ENCODE measurements at regions not wholly inside any gene's neighbourhood (a gene's known extent, or its start where the extent isn't known, plus 50 kb on each side); places are given as distances from the start of the nearest gene placed in this dataset.

- no peak overlapping the region for H2BK12ac ChIP-seq (ENCODE audit: low read depth, low read length)
- no peak overlapping the region for H3K56ac ChIP-seq (replicated peaks; ENCODE audit: insufficient read length, low read depth, low read length)
- no peak overlapping the region for H2BK120ac ChIP-seq (replicated peaks; ENCODE audit: low read depth, low read length)
- WGBS, 2 experiments (ENCODE audit: extremely low coverage in 1 of 2, insufficient coverage in 1 of 2, insufficient read length in 1 of 2, insufficient replicate concordance in 2 of 2, low coverage in 1 of 2, low lambda C conversion rate in 2 of 2, missing lambda C conversion rate in 1 of 2): 71% methylated on average over 1 of the region's 1 CpG; no CpG with 5 or more reads in 1 of the 2 experiments
- H2BK20ac ChIP-seq (ENCODE audit: low read length): no peak overlapping the region
- no peak overlapping the region for H2BK5ac ChIP-seq (ENCODE audit: low read depth, low read length)
- no peak overlapping the region for H2AK5ac ChIP-seq (ENCODE audit: low read depth, low read length)
- no peaks in the 10 kb centered on the region for H3K79me2 ChIP-seq (ENCODE audit: control insufficient read depth in 1 of 2, insufficient read depth in 2 of 2, low read length in 2 of 2)
- no peak overlapping the region for H4K8ac ChIP-seq (ENCODE audit: extremely low read depth, insufficient read depth, low read length)
- H3K4me2 ChIP-seq (ENCODE audit: insufficient read depth in 1 of 2, low read depth in 2 of 2, low read length in 2 of 2): no peak overlapping the region
- FAIRE-seq (no peak), DNase-seq (ENCODE audit: low read depth in 1 of 2, low spot score in 2 of 2) (no peak)
- H3K9ac ChIP-seq (replicated peaks in 1 of 4; ENCODE audit: extremely low read depth in 1 of 4, low read depth in 3 of 4, low read length in 3 of 4): no peak overlapping the region
- H3K9me3 ChIP-seq (ENCODE audit: insufficient read depth in 2 of 2, low read depth in 1 of 2, low read length in 1 of 2): no peaks in the 10 kb centered on the region
- H4K20me1 ChIP-seq (replicated peaks in 1 of 2; ENCODE audit: control insufficient read depth in 1 of 2, insufficient read depth in 2 of 2, low read length in 2 of 2): no peaks in the 10 kb centered on the region
- no peak overlapping the region for H3K27ac ChIP-seq (ENCODE audit: low read depth, low read length)
- no peaks in the 10 kb centered on the region for H3K36me3 ChIP-seq (ENCODE audit: control insufficient read depth in 2 of 4, insufficient read depth in 4 of 4, low read length in 3 of 4)
- no peak overlapping the region for H3K14ac ChIP-seq (ENCODE audit: insufficient read length)
- H2BK15ac ChIP-seq (ENCODE audit: low read length): no peak overlapping the region
- no peaks in the 10 kb centered on the region for H3K4me1 ChIP-seq (replicated peaks in 1 of 4; ENCODE audit: control insufficient read depth in 3 of 4, insufficient read depth in 4 of 4, low read length in 3 of 4)
- H4K91ac ChIP-seq (replicated peaks; ENCODE audit: insufficient read length, low read length): no peak overlapping the region
- H3K79me1 ChIP-seq (ENCODE audit: low read depth, low read length): no peaks in the 10 kb centered on the region
- no peak overlapping the region for H3K4ac ChIP-seq (replicated peaks; ENCODE audit: insufficient read length, low read depth, low read length)
- H3K23me2 ChIP-seq (ENCODE audit: low read depth, low read length): no peaks in the 10 kb centered on the region
- no peak overlapping the region for H3K4me3 ChIP-seq (ENCODE audit: extremely low read depth in 1 of 4, insufficient read depth in 2 of 4, low read depth in 3 of 4, low read length in 4 of 4)
- H4K5ac ChIP-seq (ENCODE audit: insufficient read length, low read depth, low read length): no peak overlapping the region
- ChIA-PET CTCF (ENCODE audit: partially characterized antibody) (interaction anchor here (3.3 kb wide), 1 partner anchor 10 kb away, joined by 20 read pairs; no protein-coding TSS in a partner anchor), POLR2A (ENCODE audit: partially characterized antibody) (no interaction called here)
- no peak overlapping the region for H2AFZ ChIP-seq (ENCODE audit: low read length)
- H3K23ac ChIP-seq (ENCODE audit: insufficient read length): no peak overlapping the region
- no peak overlapping the region for H3K18ac ChIP-seq (ENCODE audit: extremely low read depth, low read length)
- no peaks in the 10 kb centered on the region for H3K27me3 ChIP-seq (replicated peaks in 1 of 4; ENCODE audit: control insufficient read depth in 3 of 4, extremely low read depth in 1 of 4, insufficient read depth in 3 of 4, low read length in 3 of 4)
- no peak for TF ChIP-seq JUN (IDR thresholded peaks at IDR 0.05; ENCODE audit: low read depth, low read length)
- no peak for TF ChIP-seq SP1 (IDR thresholded peaks at IDR 0.05; ENCODE audit: low read depth, low read length)
- TF ChIP-seq TBP (IDR thresholded peaks at IDR 0.05; ENCODE audit: low read depth, low read length): no peak
- TF ChIP-seq, protein P1, sequence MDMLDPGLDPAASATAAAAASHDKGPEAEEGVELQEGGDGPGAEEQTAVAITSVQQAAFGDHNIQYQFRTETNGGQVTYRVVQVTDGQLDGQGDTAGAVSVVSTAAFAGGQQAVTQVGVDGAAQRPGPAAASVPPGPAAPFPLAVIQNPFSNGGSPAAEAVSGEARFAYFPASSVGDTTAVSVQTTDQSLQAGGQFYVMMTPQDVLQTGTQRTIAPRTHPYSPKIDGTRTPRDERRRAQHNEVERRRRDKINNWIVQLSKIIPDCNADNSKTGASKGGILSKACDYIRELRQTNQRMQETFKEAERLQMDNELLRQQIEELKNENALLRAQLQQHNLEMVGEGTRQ (IDR thresholded peaks at IDR 0.05; ENCODE audit: low read length): no peak
- no peak for TF ChIP-seq GTF2F1 (IDR thresholded peaks at IDR 0.05; ENCODE audit: borderline replicate concordance, low read depth, low read length)
- no peak for TF ChIP-seq SP2 (IDR thresholded peaks at IDR 0.05; ENCODE audit: low read length)
- no peak for TF ChIP-seq EP300 (IDR thresholded peaks at IDR 0.05; ENCODE audit: borderline replicate concordance in 1 of 2, low read depth in 2 of 2, low read length in 2 of 2)
- no peak for TF ChIP-seq RNF2 (IDR thresholded peaks at IDR 0.05; ENCODE audit: borderline replicate concordance, low read depth, low read length, missing control alignments, poor library complexity, severe bottlenecking)
- no peak for TF ChIP-seq CTBP2 (IDR thresholded peaks at IDR 0.05; ENCODE audit: borderline replicate concordance, insufficient read depth, insufficient read length, low read length)
- TF ChIP-seq, protein P2, sequence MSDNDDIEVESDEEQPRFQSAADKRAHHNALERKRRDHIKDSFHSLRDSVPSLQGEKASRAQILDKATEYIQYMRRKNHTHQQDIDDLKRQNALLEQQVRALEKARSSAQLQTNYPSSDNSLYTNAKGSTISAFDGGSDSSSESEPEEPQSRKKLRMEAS (IDR thresholded peaks at IDR 0.05): no peak
These were observed 91.9 kb upstream of the TLR4 start for GRCh38 chr9:117612317-117612716.
